ENCODE measurements at regions not wholly inside any gene's neighbourhood (a gene's known extent, or its start where the extent isn't known, plus 50 kb on each side); places are given as distances from the start of the nearest gene placed in this dataset.
"Not testable (repeated sequence)": the region's sequence is repeated elsewhere in the genome, so short reads cannot be mapped to it uniquely, and the experiment has no call there.

- DNase-seq, result no peak
Measured at GRCh38 chr13:71300602-71301001, 566.4 kb downstream of the DACH1 start.

- no peak for DNase-seq
Measured at GRCh38 chr13:71291842-71292146, 575.2 kb downstream of the DACH1 start.

- no peak for DNase-seq
Measured at GRCh38 chr13:71290963-71291841, 575.8 kb downstream of the DACH1 start.

- DNase-seq, result not testable (repeated sequence)
Measured at GRCh38 chr13:71289980-71290379, 577.0 kb downstream of the DACH1 start.

- no peak for DNase-seq
Measured at GRCh38 chr13:71285700-71286099, 581.3 kb downstream of the DACH1 start.

- DNase-seq, result no peak
Measured at GRCh38 chr13:71278512-71278911, 588.5 kb downstream of the DACH1 start.

- no peak for DNase-seq
Measured at GRCh38 chr13:71274923-71275608, 591.9 kb downstream of the DACH1 start.

- DNase-seq, result no peak
Measured at GRCh38 chr13:71261256-71261655, 605.7 kb downstream of the DACH1 start.

- peak; percentile 24 for DNase-seq
Measured at GRCh38 chr13:71260246-71260645, 606.8 kb downstream of the DACH1 start.

- no peak for DNase-seq
Measured at GRCh38 chr13:71255633-71256032, 611.4 kb downstream of the DACH1 start.

- DNase-seq, result no peak
Measured at GRCh38 chr13:71254384-71254783, 612.6 kb downstream of the DACH1 start.

- no peak for DNase-seq
Measured at GRCh38 chr13:71252184-71252704, 614.8 kb downstream of the DACH1 start.

GRCh38 chr13:71251292-71251951 lies 615.6 kb downstream of the DACH1 start:
- DNase-seq, result no peak

GRCh38 chr13:71249011-71249410 lies 618.0 kb downstream of the DACH1 start:
- no peak for DNase-seq

- DNase-seq, result no peak
Measured at GRCh38 chr13:71244161-71244560, 622.8 kb downstream of the DACH1 start.

GRCh38 chr13:71242201-71242600 lies 624.8 kb downstream of the DACH1 start:
- no peak for DNase-seq

- DNase-seq, result no peak
Measured at GRCh38 chr13:71240911-71241310, 626.1 kb downstream of the DACH1 start.

GRCh38 chr13:71237332-71237731 lies 629.7 kb downstream of the DACH1 start:
- DNase-seq, result no peak

GRCh38 chr13:71219698-71220415 lies 647.1 kb downstream of the DACH1 start:
- DNase-seq, result peak; percentile 19

GRCh38 chr13:71218960-71219359 lies 648.0 kb downstream of the DACH1 start:
- no peak for DNase-seq

GRCh38 chr13:71217827-71218226 lies 649.2 kb downstream of the DACH1 start:
- DNase-seq, result no peak

- DNase-seq, result no peak
Measured at GRCh38 chr13:71214821-71215220, 652.2 kb downstream of the DACH1 start.

GRCh38 chr13:71214357-71214756 lies 652.6 kb downstream of the DACH1 start:
- no peak for DNase-seq
